H1 (cell line): ENCODE measurements at regions not wholly inside any gene's neighbourhood (a gene's known extent, or its start where the extent isn't known, plus 50 kb on each side); places are given as distances from the start of the nearest gene placed in this dataset.

ENCODE experiments used
- CTCF ChIA-PET: fragments of 300-600 bp; sonication (Branson Sonifier 250); formaldehyde crosslinking; loops from one replicate; lab custom pipeline; 2021; ENCODE audit not compliant: partially characterized antibody; lab: Charles Lee
- POLR2A ChIA-PET: fragments of 300-600 bp; sonication (Branson Sonifier 250); formaldehyde crosslinking; loops from one replicate; lab custom pipeline; 2021; ENCODE audit warnings: inconsistent platforms; ENCODE audit not compliant: partially characterized antibody; lab: Charles Lee
- DNase-seq, 2 experiments: peaks; one replicate each; pipeline versions ENCODE4 v3.0.0 to v3.0.0-alpha.2; 2010 to 2022; ENCODE audit warnings: low spot score in 2 of 2, low read depth in 1 of 2, mixed read lengths in 1 of 2
- FAIRE-seq: peaks from 2 replicates; lab custom pipeline; 2011; peaks lifted over from hg19 to GRCh38; lab: Jason Lieb, UNC
- H2AFZ ChIP-seq: 2 replicates; pipeline ENCODE4 v1.8.1; 2012; ENCODE audit warnings: low read length, inconsistent platforms
- H2AK5ac ChIP-seq: 2 replicates; pipeline ENCODE4 v1.6.1; 2013; ENCODE audit warnings: low read depth, low read length
- H2BK120ac ChIP-seq: replicated peaks from 2 replicates; pipeline ENCODE3; 2013; ENCODE audit warnings: low read depth, low read length, inconsistent platforms
- H2BK12ac ChIP-seq: 2 replicates; pipeline ENCODE4 v1.6.1; 2013; ENCODE audit warnings: low read depth, low read length
- H2BK15ac ChIP-seq: 2 replicates; pipeline ENCODE4 v1.6.1; 2013; ENCODE audit warnings: low read length
- H2BK20ac ChIP-seq: 2 replicates; pipeline ENCODE4 v1.6.1; 2013; ENCODE audit warnings: low read length
- H2BK5ac ChIP-seq: 2 replicates; pipeline ENCODE4 v1.6.1; 2013; ENCODE audit warnings: low read depth, low read length
- H3K14ac ChIP-seq: 2 replicates; pipeline ENCODE4 v1.6.1; 2013; ENCODE audit warnings: inconsistent platforms; ENCODE audit not compliant: insufficient read length
- H3K18ac ChIP-seq: 2 replicates; pipeline ENCODE4 v1.6.1; 2013; ENCODE audit warnings: low read length; ENCODE audit errors: extremely low read depth
- H3K23ac ChIP-seq: 2 replicates; pipeline ENCODE4 v1.6.1; 2013; ENCODE audit warnings: inconsistent platforms; ENCODE audit not compliant: insufficient read length
- H3K23me2 ChIP-seq: 2 replicates; pipeline ENCODE4 v1.6.1; 2013; ENCODE audit warnings: low read depth, low read length
- H3K27ac ChIP-seq: 2 replicates; pipeline ENCODE4 v1.6.1; 2011; ENCODE audit warnings: low read depth, low read length, inconsistent platforms
- H3K27me3 ChIP-seq, 4 experiments: replicated peaks in 1 of 4; 1 replicate in 1 of 4; 2 replicates in 3 of 4; pipeline versions ENCODE4 v1.6.1 to v1.8.1; 2011 to 2013; ENCODE audit warnings: low read length in 3 of 4, mild to moderate bottlenecking in 3 of 4, inconsistent platforms in 2 of 4, mixed read lengths in 2 of 4, moderate library complexity in 1 of 4; ENCODE audit not compliant: control insufficient read depth in 3 of 4, insufficient read depth in 3 of 4; ENCODE audit errors: extremely low read depth in 1 of 4
- H3K36me3 ChIP-seq, 4 experiments: 2 replicates each; pipeline versions ENCODE4 v1.6.1 to v1.8.1; 2011 to 2013; ENCODE audit warnings: mild to moderate bottlenecking in 4 of 4, low read length in 3 of 4, moderate library complexity in 2 of 4, control low read depth in 1 of 4, inconsistent platforms in 1 of 4; ENCODE audit not compliant: insufficient read depth in 4 of 4, control insufficient read depth in 2 of 4
- H3K4ac ChIP-seq: replicated peaks from 2 replicates; pipeline ENCODE3; 2013; ENCODE audit warnings: low read length, low read depth, mixed read lengths, inconsistent platforms; ENCODE audit not compliant: insufficient read length
- H3K4me1 ChIP-seq, 4 experiments: replicated peaks in 1 of 4; 1 replicate in 1 of 4; 2 replicates in 3 of 4; pipeline versions ENCODE4 v1.6.1 to v1.8.1; 2011 to 2013; ENCODE audit warnings: low read length in 3 of 4, inconsistent platforms in 2 of 4, mixed read lengths in 1 of 4; ENCODE audit not compliant: insufficient read depth in 4 of 4, control insufficient read depth in 3 of 4
- H3K4me2 ChIP-seq, 2 experiments: 2 replicates each; pipeline versions ENCODE4 v1.6.1 to v1.8.1; 2011 to 2013; ENCODE audit warnings: low read depth in 2 of 2, low read length in 2 of 2, control low read depth in 1 of 2, inconsistent platforms in 1 of 2, mild to moderate bottlenecking in 1 of 2; ENCODE audit not compliant: insufficient read depth in 1 of 2
- H3K4me3 ChIP-seq, 4 experiments: fragments of 200-600, 300-600 bp in 1 of 4; sonication (generic), shearing (Covaris generic), sonication (Bioruptor Twin) in 1 of 4; 2 replicates each; pipeline versions ENCODE4 v1.5.1 to v1.8.1; 2011 to 2016; ENCODE audit warnings: low read length in 4 of 4, low read depth in 3 of 4, control low read depth in 2 of 4, inconsistent platforms in 2 of 4, mild to moderate bottlenecking in 2 of 4, mixed read lengths in 1 of 4, moderate library complexity in 1 of 4; ENCODE audit not compliant: insufficient read depth in 2 of 4; ENCODE audit errors: extremely low read depth in 1 of 4
- H3K56ac ChIP-seq: replicated peaks from 2 replicates; pipeline ENCODE3; 2013; ENCODE audit warnings: low read depth, mild to moderate bottlenecking, mixed read lengths, low read length, inconsistent platforms; ENCODE audit not compliant: insufficient read length
- H3K79me1 ChIP-seq: 2 replicates; pipeline ENCODE4 v1.6.1; 2013; ENCODE audit warnings: low read depth, low read length, control low read depth
- H3K79me2 ChIP-seq, 2 experiments: 2 replicates each; pipeline versions ENCODE4 v1.6.1 to v1.8.1; 2012 to 2013; ENCODE audit warnings: low read length in 2 of 2, mild to moderate bottlenecking in 2 of 2, inconsistent platforms in 1 of 2; ENCODE audit not compliant: insufficient read depth in 2 of 2, control insufficient read depth in 1 of 2
- H3K9ac ChIP-seq, 4 experiments: replicated peaks in 1 of 4; 1 replicate in 1 of 4; 2 replicates in 3 of 4; pipeline versions ENCODE4 v1.6.1 to v1.8.1; 2011 to 2013; ENCODE audit warnings: low read depth in 3 of 4, low read length in 3 of 4, control low read depth in 2 of 4, mild to moderate bottlenecking in 2 of 4, moderate library complexity in 2 of 4, inconsistent platforms in 1 of 4; ENCODE audit errors: extremely low read depth in 1 of 4
- H3K9me3 ChIP-seq, 2 experiments: 2 replicates each; pipeline versions ENCODE4 v1.6.1 to v1.8.1; 2012 to 2013; ENCODE audit warnings: mild to moderate bottlenecking in 2 of 2, moderate library complexity in 2 of 2, control low read depth in 1 of 2, inconsistent platforms in 1 of 2, low read depth in 1 of 2, low read length in 1 of 2, mixed read lengths in 1 of 2; ENCODE audit not compliant: insufficient read depth in 2 of 2
- H4K20me1 ChIP-seq, 2 experiments: replicated peaks in 1 of 2; 2 replicates each; pipeline versions ENCODE3 to v1.8.1; 2011 to 2013; ENCODE audit warnings: inconsistent platforms in 2 of 2, low read length in 2 of 2, mild to moderate bottlenecking in 1 of 2; ENCODE audit not compliant: insufficient read depth in 2 of 2, control insufficient read depth in 1 of 2
- H4K5ac ChIP-seq: 2 replicates; pipeline ENCODE4 v1.6.1; 2013; ENCODE audit warnings: low read length, low read depth, mixed read lengths, inconsistent platforms; ENCODE audit not compliant: insufficient read length
- H4K8ac ChIP-seq: 2 replicates; pipeline ENCODE4 v1.8.0; 2013; ENCODE audit warnings: mild to moderate bottlenecking, moderate library complexity, low read length, inconsistent platforms; ENCODE audit not compliant: insufficient read depth; ENCODE audit errors: extremely low read depth
- H4K91ac ChIP-seq: replicated peaks from 2 replicates; pipeline ENCODE3; 2013; ENCODE audit warnings: low read length, mixed read lengths, inconsistent platforms; ENCODE audit not compliant: insufficient read length
- BACH1 ChIP-seq: IDR thresholded peaks from 2 replicates; pipeline ENCODE4 v1.6.1; 2012; ENCODE audit warnings: low read length, improper control_type of control experiment
- CHD1 ChIP-seq: IDR thresholded peaks from 2 replicates; pipeline ENCODE4 v1.6.1; 2012; ENCODE audit warnings: low read depth, low read length, improper control_type of control experiment
- EP300 ChIP-seq, 2 experiments: IDR thresholded peaks; 1 replicate in 1 of 2; 2 replicates in 1 of 2; pipeline ENCODE4 v1.6.1; 2011 to 2012; ENCODE audit warnings: low read depth in 2 of 2, low read length in 2 of 2, mild to moderate bottlenecking in 2 of 2, borderline replicate concordance in 1 of 2, inconsistent platforms in 1 of 2, moderate library complexity in 1 of 2
- FOSL1 ChIP-seq: IDR thresholded peaks from 2 replicates; pipeline ENCODE4 v1.6.1; 2011; ENCODE audit warnings: mild to moderate bottlenecking, low read depth, low read length, moderate library complexity; ENCODE audit not compliant: insufficient read depth
- GABPA ChIP-seq: IDR thresholded peaks from 2 replicates; pipeline ENCODE4 v1.6.1; 2011; ENCODE audit warnings: mild to moderate bottlenecking, low read length, moderate library complexity, borderline replicate concordance; ENCODE audit not compliant: insufficient read depth
- SAP30 ChIP-seq: fragments of 300-600 bp; sonication (generic); IDR thresholded peaks from 2 replicates; pipeline ENCODE4 v1.7.1; 2012; ENCODE audit warnings: low read length, moderate library complexity, mild to moderate bottlenecking, inconsistent platforms; ENCODE audit not compliant: insufficient read depth, insufficient replicate concordance
- SIX5 ChIP-seq: IDR thresholded peaks from 2 replicates; pipeline ENCODE4 v1.6.1; 2011; ENCODE audit warnings: mild to moderate bottlenecking, low read depth, low read length
- WGBS, 2 experiments: shearing (Covaris generic) in 1 of 2; methylation state at CpG; one replicate each; pipeline versions ENCODE4 v1.1.6 to v1.1.7; 2013 to 2015; ENCODE audit warnings: low lambda C conversion rate in 2 of 2, mixed read lengths in 2 of 2, inconsistent platforms in 1 of 2, low coverage in 1 of 2, missing lambda C conversion rate in 1 of 2; ENCODE audit not compliant: insufficient replicate concordance in 2 of 2, insufficient coverage in 1 of 2, insufficient read length in 1 of 2; ENCODE audit errors: extremely low coverage in 1 of 2, missing lambda C conversion rate in 1 of 2; 5-methylcytosine and 5-hydroxymethylcytosine counted together
- TF ChIP-seq, protein P1 (sequence below), 3 experiments: IDR thresholded peaks; 1 replicate in 2 of 3; 2 replicates in 1 of 3; pipeline versions ENCODE4 v1.5.1 to v1.6.1; 2011; ENCODE audit warnings: low read length in 3 of 3, mild to moderate bottlenecking in 3 of 3, inconsistent platforms in 2 of 3, low read depth in 1 of 3, moderate library complexity in 1 of 3; ENCODE audit not compliant: insufficient read depth in 1 of 3; ENCODE audit errors: control extremely low read depth in 1 of 3

DNA sequence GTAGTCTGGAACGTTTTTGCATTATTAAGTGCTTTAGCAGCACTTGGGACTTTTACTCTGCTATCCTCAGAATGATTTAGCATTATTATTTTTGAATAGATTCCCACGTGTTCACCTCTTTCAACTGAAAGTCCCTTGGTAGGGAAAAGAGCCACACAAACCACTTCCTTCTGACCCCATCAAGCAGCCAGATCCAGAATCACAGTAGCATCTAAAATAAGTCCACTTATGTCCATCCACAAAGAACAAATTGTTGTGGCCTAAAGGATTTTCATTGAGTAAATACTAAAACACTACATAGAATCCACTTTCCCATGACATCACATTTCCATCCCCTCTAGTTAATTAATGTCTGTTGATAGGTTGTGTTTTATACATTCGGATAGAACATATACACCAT, 381.7 kb downstream of the AASDHPPT start:
- no peaks in the 10 kb centered on the region for H4K20me1 ChIP-seq
- no peak for DNase-seq
- no peak overlapping the region for H3K56ac ChIP-seq
- no peak overlapping the region for H3K4me2 ChIP-seq
- H4K91ac ChIP-seq = no peak overlapping the region
- H4K8ac ChIP-seq = no peak overlapping the region
- H3K4me1 ChIP-seq = no peaks in the 10 kb centered on the region; a peak in 1 of 7 replicates
- no peak overlapping the region for H3K27ac ChIP-seq
- H2AFZ ChIP-seq = no peak overlapping the region
- no peaks in the 10 kb centered on the region for H3K79me1 ChIP-seq
- POLR2A ChIA-PET = interaction anchor here (0.5 kb wide), 1 partner anchor 385 kb away, joined by 3 read pairs; no protein-coding TSS in a partner anchor
- H3K27me3 ChIP-seq = no peaks in the 10 kb centered on the region
- CTCF ChIA-PET = no interaction called here
- H3K4me3 ChIP-seq = no peak overlapping the region
- TF ChIP-seq FOSL1 (no peak), EP300 (IDR thresholded peaks at IDR 0.05; ENCODE audit: borderline replicate concordance in 1 of 2, low read depth in 2 of 2, low read length in 2 of 2) (no peak), CHD1 (no peak), GABPA (no peak), BACH1 (no peak), SIX5 (no peak), SAP30 (no peak)
- TF ChIP-seq, protein P1, sequence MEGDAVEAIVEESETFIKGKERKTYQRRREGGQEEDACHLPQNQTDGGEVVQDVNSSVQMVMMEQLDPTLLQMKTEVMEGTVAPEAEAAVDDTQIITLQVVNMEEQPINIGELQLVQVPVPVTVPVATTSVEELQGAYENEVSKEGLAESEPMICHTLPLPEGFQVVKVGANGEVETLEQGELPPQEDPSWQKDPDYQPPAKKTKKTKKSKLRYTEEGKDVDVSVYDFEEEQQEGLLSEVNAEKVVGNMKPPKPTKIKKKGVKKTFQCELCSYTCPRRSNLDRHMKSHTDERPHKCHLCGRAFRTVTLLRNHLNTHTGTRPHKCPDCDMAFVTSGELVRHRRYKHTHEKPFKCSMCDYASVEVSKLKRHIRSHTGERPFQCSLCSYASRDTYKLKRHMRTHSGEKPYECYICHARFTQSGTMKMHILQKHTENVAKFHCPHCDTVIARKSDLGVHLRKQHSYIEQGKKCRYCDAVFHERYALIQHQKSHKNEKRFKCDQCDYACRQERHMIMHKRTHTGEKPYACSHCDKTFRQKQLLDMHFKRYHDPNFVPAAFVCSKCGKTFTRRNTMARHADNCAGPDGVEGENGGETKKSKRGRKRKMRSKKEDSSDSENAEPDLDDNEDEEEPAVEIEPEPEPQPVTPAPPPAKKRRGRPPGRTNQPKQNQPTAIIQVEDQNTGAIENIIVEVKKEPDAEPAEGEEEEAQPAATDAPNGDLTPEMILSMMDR (IDR thresholded peaks at IDR 0.05; ENCODE audit: control extremely low read depth in 1 of 3, insufficient read depth in 1 of 3, low read depth in 1 of 3, low read length in 3 of 3) = no peak
- TF ChIP-seq, all 59 proteins: peak for 0
- H2BK5ac ChIP-seq = no peak overlapping the region
- H3K36me3 ChIP-seq = no peaks in the 10 kb centered on the region; a peak in 1 of 8 replicates
- H4K5ac ChIP-seq = no peak overlapping the region
- no peak overlapping the region for H2BK20ac ChIP-seq
- H3K14ac ChIP-seq = no peak overlapping the region
- H3K4ac ChIP-seq = no peak overlapping the region
- no peak for FAIRE-seq
- H3K9me3 ChIP-seq = no peaks in the 10 kb centered on the region
- no peak overlapping the region for H2BK120ac ChIP-seq
- H3K79me2 ChIP-seq = no peaks in the 10 kb centered on the region
- H2AK5ac ChIP-seq = no peak overlapping the region
- H2BK15ac ChIP-seq = no peak overlapping the region
- H3K23me2 ChIP-seq = no peaks in the 10 kb centered on the region
- H3K9ac ChIP-seq = no peak overlapping the region
- H3K23ac ChIP-seq = no peak overlapping the region
- H2BK12ac ChIP-seq = no peak overlapping the region
- 89% methylated on average over 3 of the region's 3 CpGs; no CpG with 5 or more reads in 1 of the 2 experiments for WGBS, 2 experiments
- no peak overlapping the region for H3K18ac ChIP-seq
